Neutrophil (primary cell): ENCODE measurements at regions not wholly inside any gene's neighbourhood (a gene's known extent, or its start where the extent isn't known, plus 50 kb on each side); places are given as distances from the start of the nearest gene placed in this dataset.

Experiments
- H3K27ac ChIP-seq: fragments of 200-600 bp; sonication (generic); 2 replicates; pipeline ENCODE4 v1.5.1; 2016; ENCODE audit warnings: mild to moderate bottlenecking, moderate library complexity
- H3K27me3 ChIP-seq: fragments of 200-600 bp; sonication (generic); 2 replicates; pipeline ENCODE4 v1.6.0; 2016; ENCODE audit warnings: mild to moderate bottlenecking
- H3K36me3 ChIP-seq: fragments of 200-600 bp; sonication (generic); 2 replicates; pipeline ENCODE4 v1.5.1; 2017
- H3K4me1 ChIP-seq, 2 experiments: fragments of 200-600 bp in 1 of 2; sonication (generic) in 1 of 2; 1 replicate in 1 of 2; 2 replicates in 1 of 2; pipeline versions ENCODE4 v1.5.1 to v1.6.1; 2013 to 2016; ENCODE audit warnings: low read depth in 1 of 2, low read length in 1 of 2, mild to moderate bottlenecking in 1 of 2, moderate library complexity in 1 of 2; ENCODE audit not compliant: control insufficient read depth in 1 of 2, insufficient read depth in 1 of 2
- H3K4me3 ChIP-seq, 2 experiments: fragments of 200-600 bp in 1 of 2; sonication (generic) in 1 of 2; 1 replicate in 1 of 2; 2 replicates in 1 of 2; pipeline ENCODE4 v1.5.1; 2013 to 2016; ENCODE audit warnings: low read depth in 1 of 2, low read length in 1 of 2, mild to moderate bottlenecking in 1 of 2, moderate library complexity in 1 of 2
- H3K9me3 ChIP-seq: fragments of 200-600 bp; sonication (generic); 2 replicates; pipeline ENCODE4 v1.5.1; 2016
- TF ChIP-seq, protein P1 (sequence below): fragments of 200-600 bp; sonication (generic); IDR thresholded peaks from 2 replicates; pipeline ENCODE4 v1.5.1; 2016; ENCODE audit warnings: antibody characterized with exemption

DNA sequence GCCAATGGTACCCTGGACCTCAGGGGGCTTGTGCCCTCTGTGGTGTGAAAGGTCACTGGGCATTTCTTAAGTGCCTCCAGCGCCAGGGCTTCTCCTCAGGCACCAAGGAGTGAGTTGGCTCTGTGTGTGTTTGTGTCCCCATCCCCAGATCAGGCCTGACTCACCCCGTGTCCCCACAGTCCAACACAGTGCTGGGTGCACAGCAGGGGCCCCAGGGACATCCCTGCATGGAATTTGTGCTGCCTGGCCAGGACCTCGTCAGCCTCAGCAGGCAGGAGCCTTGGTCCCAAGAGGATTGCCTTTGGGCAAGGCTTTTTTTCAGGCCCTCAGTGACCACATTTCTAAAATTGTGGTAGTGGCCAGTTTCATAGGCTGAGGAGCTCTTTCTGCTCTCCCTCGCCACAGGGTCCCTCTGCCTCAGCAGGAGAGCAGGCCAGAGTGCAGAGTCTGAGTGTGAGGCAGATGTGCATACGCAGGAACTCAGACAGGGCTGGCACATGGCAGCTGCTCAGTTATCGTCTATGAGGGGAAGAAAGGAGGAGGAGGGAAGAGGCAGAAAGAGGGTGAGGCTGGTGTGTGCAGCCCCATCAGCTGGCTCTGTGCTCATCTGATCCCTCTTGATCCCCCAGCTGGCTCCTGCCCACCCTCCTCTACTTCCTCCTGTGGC lies 215.6 kb downstream of the RPLP1 start:
- peak overlapping the region in 1 of 2 experiments; percentile 51 for H3K4me3 ChIP-seq
- H3K27me3 ChIP-seq: peaks cover 9% of the 10 kb centered on the region
- TF ChIP-seq, protein P1, sequence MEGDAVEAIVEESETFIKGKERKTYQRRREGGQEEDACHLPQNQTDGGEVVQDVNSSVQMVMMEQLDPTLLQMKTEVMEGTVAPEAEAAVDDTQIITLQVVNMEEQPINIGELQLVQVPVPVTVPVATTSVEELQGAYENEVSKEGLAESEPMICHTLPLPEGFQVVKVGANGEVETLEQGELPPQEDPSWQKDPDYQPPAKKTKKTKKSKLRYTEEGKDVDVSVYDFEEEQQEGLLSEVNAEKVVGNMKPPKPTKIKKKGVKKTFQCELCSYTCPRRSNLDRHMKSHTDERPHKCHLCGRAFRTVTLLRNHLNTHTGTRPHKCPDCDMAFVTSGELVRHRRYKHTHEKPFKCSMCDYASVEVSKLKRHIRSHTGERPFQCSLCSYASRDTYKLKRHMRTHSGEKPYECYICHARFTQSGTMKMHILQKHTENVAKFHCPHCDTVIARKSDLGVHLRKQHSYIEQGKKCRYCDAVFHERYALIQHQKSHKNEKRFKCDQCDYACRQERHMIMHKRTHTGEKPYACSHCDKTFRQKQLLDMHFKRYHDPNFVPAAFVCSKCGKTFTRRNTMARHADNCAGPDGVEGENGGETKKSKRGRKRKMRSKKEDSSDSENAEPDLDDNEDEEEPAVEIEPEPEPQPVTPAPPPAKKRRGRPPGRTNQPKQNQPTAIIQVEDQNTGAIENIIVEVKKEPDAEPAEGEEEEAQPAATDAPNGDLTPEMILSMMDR: no peak
- H3K27ac ChIP-seq: peak overlapping the region; percentile 100
- H3K36me3 ChIP-seq: no peaks in the 10 kb centered on the region
- H3K4me1 ChIP-seq: peaks cover 53% of the 10 kb centered on the region in 2 experiments
- H3K9me3 ChIP-seq: no peaks in the 10 kb centered on the region

DNA sequence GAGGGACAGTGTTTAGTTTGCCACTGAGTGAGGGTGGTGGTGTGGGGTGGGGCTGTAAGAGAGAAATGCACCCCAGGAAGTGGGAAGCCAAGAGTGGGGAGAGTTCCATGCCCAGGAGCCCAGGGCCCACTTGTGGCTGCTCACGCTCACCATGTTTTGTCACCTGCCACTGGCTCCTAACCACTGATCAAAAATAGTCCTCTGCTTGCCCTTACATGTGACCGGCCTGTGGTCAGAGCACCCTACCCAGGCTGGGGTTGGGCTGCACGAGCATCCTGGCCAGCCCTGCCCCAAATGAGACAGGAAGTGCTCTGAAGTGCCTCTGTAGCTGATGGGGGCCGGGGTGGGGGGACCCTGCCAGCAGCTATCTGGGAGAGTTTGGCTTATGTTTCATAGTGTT lies 216.3 kb downstream of the RPLP1 start:
- TF ChIP-seq, protein P1: no peak

DNA sequence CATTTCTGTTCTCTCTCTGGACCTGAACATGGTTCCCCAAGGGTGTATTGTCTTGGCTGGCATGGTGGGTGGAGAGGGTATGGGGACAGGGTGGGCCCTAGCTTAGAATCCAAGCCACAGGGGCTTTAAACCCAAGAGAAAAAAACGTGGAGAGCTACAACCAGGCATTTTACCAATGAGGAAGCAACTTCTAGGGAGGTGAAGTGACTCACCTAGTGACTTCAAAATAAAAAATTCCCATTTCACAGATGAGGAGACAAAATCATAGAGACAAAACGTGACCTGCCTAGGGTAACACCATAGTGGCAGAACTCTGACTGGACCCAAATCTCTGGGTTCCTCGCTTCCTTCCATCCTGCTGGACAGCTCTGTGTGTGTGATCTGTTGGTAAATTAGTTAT lies 216.8 kb downstream of the RPLP1 start:
- H3K27me3 ChIP-seq: peaks cover 6% of the 10 kb centered on the region
- no peaks in the 10 kb centered on the region for H3K36me3 ChIP-seq
- H3K27ac ChIP-seq: peak overlapping the region; percentile 100
- TF ChIP-seq, protein P1: no peak
- H3K4me3 ChIP-seq: peak overlapping the region in 1 of 2 experiments; percentile 51
- H3K4me1 ChIP-seq: peaks cover 53% of the 10 kb centered on the region in 2 experiments
- H3K9me3 ChIP-seq: no peaks in the 10 kb centered on the region

More for the DNA sequence above, 216.3 kb downstream of the RPLP1 start:
- peak overlapping the region; percentile 100 for H3K27ac ChIP-seq
- H3K4me1 ChIP-seq: peaks cover 53% of the 10 kb centered on the region in 2 experiments
- H3K4me3 ChIP-seq: peak overlapping the region in 1 of 2 experiments; percentile 51
- H3K9me3 ChIP-seq: no peaks in the 10 kb centered on the region
- no peaks in the 10 kb centered on the region for H3K36me3 ChIP-seq
- peaks cover 9% of the 10 kb centered on the region for H3K27me3 ChIP-seq

DNA sequence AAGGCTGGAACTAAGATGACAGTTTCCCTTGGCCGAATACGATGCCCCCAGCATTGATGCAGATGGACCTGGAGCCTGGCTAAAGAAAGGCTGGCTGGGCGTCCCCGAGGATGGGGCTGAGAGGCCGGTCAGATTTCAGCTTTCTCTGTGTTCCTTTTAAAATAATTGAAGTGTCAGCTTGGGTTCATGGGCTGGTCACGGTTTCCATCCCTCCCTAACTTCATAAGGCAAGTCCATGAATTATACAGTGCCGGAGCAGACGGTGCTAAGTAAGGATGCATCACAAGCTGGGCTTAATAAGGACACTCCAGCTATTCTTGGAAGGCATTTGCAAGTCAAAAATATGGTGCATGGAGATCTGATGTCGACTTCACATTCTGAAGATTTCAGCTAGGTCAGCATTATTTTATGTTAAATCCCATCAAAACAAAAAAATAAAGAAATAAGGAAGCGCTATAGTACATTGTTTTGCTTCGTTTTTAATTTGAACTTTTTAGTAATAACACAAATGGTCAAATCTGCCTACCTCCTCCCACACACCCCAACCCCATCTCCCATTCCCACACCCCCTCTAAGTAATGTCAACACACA lies 220.8 kb downstream of the RPLP1 start:
- no peaks in the 10 kb centered on the region for H3K36me3 ChIP-seq
- peaks cover 18 to 27% of the 10 kb centered on the region in 2 experiments for H3K4me1 ChIP-seq
- H3K27me3 ChIP-seq: no peaks in the 10 kb centered on the region
- no peaks in the 10 kb centered on the region for H3K9me3 ChIP-seq
- no peak overlapping the region for H3K4me3 ChIP-seq
- H3K27ac ChIP-seq: no peak overlapping the region
- TF ChIP-seq, protein P1: no peak

DNA sequence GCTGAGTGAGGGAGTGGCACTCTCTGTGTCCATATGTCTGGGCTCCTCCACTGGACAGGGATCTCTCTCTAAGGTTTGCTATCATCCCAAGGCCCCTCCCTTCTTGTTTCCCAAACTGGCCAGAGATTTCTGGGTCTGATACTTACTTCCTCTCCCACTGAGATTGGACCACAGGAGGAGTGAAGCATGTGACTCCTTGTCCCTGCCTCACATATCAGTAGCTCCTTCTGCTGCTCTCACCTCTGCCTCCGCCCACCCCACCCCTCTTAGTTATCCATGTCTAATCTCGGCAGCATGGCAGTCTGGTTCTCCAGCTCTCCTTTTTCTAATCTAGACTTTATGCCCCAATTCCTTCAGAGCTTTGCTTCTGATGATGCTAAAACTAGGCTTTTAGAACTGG lies 223.1 kb downstream of the RPLP1 start:
- no peak overlapping the region for H3K27ac ChIP-seq

More for the DNA sequence above, 223.1 kb downstream of the RPLP1 start:
- H3K4me1 ChIP-seq: peaks cover 0 to 8% of the 10 kb centered on the region in 2 experiments
- no peaks in the 10 kb centered on the region for H3K27me3 ChIP-seq
- TF ChIP-seq, protein P1: no peak
- no peaks in the 10 kb centered on the region for H3K36me3 ChIP-seq
- H3K4me3 ChIP-seq: no peak overlapping the region
- H3K9me3 ChIP-seq: no peaks in the 10 kb centered on the region
